ENCODE measurements at regions not wholly inside any gene's neighbourhood (a gene's known extent, or its start where the extent isn't known, plus 50 kb on each side); places are given as distances from the start of the nearest gene placed in this dataset.

GRCh38 chr5:174570662-174571061, 153.7 kb upstream of the MSX2 start:
- H3K4me3 ChIP-seq: no peak overlapping the region
- BruUV-seq (replicated peaks): no TSS peak
- no peak for DNase-seq (ENCODE audit: low read depth, low spot score)
- 3% methylated on average over 4 of the region's 4 CpGs for WGBS (ENCODE audit: insufficient coverage, insufficient replicate concordance, low lambda C conversion rate, missing lambda C conversion rate)
- FAIRE-seq: no peak
- CTCF ChIA-PET: no interaction called here
- H3K9ac ChIP-seq (ENCODE audit: control insufficient read depth, insufficient read depth, low read length): no peak overlapping the region
- no peak overlapping the region for H2AFZ ChIP-seq (ENCODE audit: control insufficient read depth, low read depth, low read length)
- RAD21 ChIA-PET (ENCODE audit: unreplicated experiment): no interaction called here
- H3K27me3 ChIP-seq (replicated peaks in 1 of 2; ENCODE audit: control insufficient read depth in 2 of 2, insufficient read depth in 2 of 2, low read length in 1 of 2): no peaks in the 10 kb centered on the region; a peak in 1 of 4 replicates
- no peak for ATAC-seq
- intact Hi-C loops (cut with micrococcal nuclease; ENCODE audit: unreplicated experiment) (no loop called here), in situ Hi-C loops (cut with MboI) (no loop called here)
- H3K4me2 ChIP-seq (ENCODE audit: control insufficient read depth, insufficient read depth): no peak overlapping the region
- SMC1A ChIA-PET (ENCODE audit: uncharacterized antibody, unreplicated experiment): no interaction called here
- TF ChIP-seq SP1 (IDR thresholded peaks at IDR 0.05; ENCODE audit: low read depth, low read length) (no peak), EED (IDR thresholded peaks at IDR 0.05; ENCODE audit: low read depth) (no peak), NFIC (IDR thresholded peaks at IDR 0.05; ENCODE audit: low read depth, low read length) (no peak)
- TF ChIP-seq, protein P1, sequence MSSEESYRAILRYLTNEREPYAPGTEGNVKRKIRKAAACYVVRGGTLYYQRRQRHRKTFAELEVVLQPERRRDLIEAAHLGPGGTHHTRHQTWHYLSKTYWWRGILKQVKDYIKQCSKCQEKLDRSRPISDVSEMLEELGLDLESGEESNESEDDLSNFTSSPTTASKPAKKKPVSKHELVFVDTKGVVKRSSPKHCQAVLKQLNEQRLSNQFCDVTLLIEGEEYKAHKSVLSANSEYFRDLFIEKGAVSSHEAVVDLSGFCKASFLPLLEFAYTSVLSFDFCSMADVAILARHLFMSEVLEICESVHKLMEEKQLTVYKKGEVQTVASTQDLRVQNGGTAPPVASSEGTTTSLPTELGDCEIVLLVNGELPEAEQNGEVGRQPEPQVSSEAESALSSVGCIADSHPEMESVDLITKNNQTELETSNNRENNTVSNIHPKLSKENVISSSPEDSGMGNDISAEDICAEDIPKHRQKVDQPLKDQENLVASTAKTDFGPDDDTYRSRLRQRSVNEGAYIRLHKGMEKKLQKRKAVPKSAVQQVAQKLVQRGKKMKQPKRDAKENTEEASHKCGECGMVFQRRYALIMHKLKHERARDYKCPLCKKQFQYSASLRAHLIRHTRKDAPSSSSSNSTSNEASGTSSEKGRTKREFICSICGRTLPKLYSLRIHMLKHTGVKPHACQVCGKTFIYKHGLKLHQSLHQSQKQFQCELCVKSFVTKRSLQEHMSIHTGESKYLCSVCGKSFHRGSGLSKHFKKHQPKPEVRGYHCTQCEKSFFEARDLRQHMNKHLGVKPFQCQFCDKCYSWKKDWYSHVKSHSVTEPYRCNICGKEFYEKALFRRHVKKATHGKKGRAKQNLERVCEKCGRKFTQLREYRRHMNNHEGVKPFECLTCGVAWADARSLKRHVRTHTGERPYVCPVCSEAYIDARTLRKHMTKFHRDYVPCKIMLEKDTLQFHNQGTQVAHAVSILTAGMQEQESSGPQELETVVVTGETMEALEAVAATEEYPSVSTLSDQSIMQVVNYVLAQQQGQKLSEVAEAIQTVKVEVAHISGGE (CRISPR knock-in tag; IDR thresholded peaks at IDR 0.05): no peak
- no peaks in the 10 kb centered on the region for H4K20me1 ChIP-seq (ENCODE audit: control insufficient read depth, insufficient read depth)
- no peaks in the 10 kb centered on the region for H3K79me2 ChIP-seq (ENCODE audit: control insufficient read depth, insufficient read depth, low read length)
- no peaks in the 10 kb centered on the region for H3K4me1 ChIP-seq (ENCODE audit: control insufficient read depth, insufficient read depth, low read length)
- POLR2A ChIA-PET: no interaction called here
- H3K27ac ChIP-seq (ENCODE audit: control insufficient read depth, insufficient read depth): no peak overlapping the region
- H3K36me3 ChIP-seq (ENCODE audit: control insufficient read depth in 2 of 2, insufficient read depth in 2 of 2, low read length in 1 of 2): no peaks in the 10 kb centered on the region
- no peaks in the 10 kb centered on the region for H3K9me3 ChIP-seq (replicated peaks; ENCODE audit: control insufficient read depth, insufficient read depth, low read length)

Measured in GM12878 (cell line).